Esophagus squamous epithelium (tissue), 5 donors: ENCODE measurements at regions not wholly inside any gene's neighbourhood (a gene's known extent, or its start where the extent isn't known, plus 50 kb on each side); places are given as distances from the start of the nearest gene placed in this dataset.
"Not testable (repeated sequence)": the region's sequence is repeated elsewhere in the genome, so short reads cannot be mapped to it uniquely, and the experiment has no call there.

Experiments
- DNase-seq: peaks from one replicate; lab custom pipeline; 2025; lab: John Stamatoyannopoulos, UW
- H3K27ac ChIP-seq, 4 donors: fragments of 200-600 bp; sonication (generic); one replicate each; pipeline ENCODE4 v1.5.1; 2016 to 2019; ENCODE audit warnings: mild to moderate bottlenecking in 1 of 4
- H3K27me3 ChIP-seq, 4 donors: fragments of 200-600 bp; sonication (generic); 1 replicate in 3 of 4; 2 replicates in 1 of 4; pipeline versions ENCODE4 v1.5.1 to v1.6.0; 2017 to 2021; ENCODE audit warnings: antibody characterized with exemption in 1 of 4
- H3K36me3 ChIP-seq, 3 donors: fragments of 200-600 bp; sonication (generic); one replicate each; pipeline ENCODE4 v1.5.1; 2016 to 2019
- H3K4me1 ChIP-seq, 3 donors: fragments of 200-600 bp; sonication (generic); one replicate each; pipeline ENCODE4 v1.5.1; 2017 to 2019
- H3K4me3 ChIP-seq, 4 donors: fragments of 200-600 bp; sonication (generic); 1 replicate in 3 of 4; 2 replicates in 1 of 4; pipeline ENCODE4 v1.5.1; 2016 to 2019; ENCODE audit warnings: mild to moderate bottlenecking in 2 of 4, moderate library complexity in 1 of 4
- H3K9me3 ChIP-seq, 3 donors: fragments of 200-600 bp; sonication (generic); one replicate each; pipeline ENCODE4 v1.5.1; 2016 to 2019
- CTCF ChIP-seq, 6 experiments: fragments of 450-650 bp in 4 of 6; fragments of 200-600 bp in 2 of 6; sonication (generic) in 2 of 6; IDR thresholded peaks; one replicate each; pipeline ENCODE4 v1.5.1; 2016 to 2019; ENCODE audit warnings: antibody characterized with exemption in 6 of 6, mild to moderate bottlenecking in 4 of 6, moderate library complexity in 4 of 6
- POLR2A ChIP-seq, 4 donors: fragments of 450-650 bp; IDR thresholded peaks; one replicate each; pipeline ENCODE4 v1.6.1; 2017; ENCODE audit warnings: antibody characterized with exemption in 4 of 4, mild to moderate bottlenecking in 4 of 4, moderate library complexity in 3 of 4
- WGBS, 2 donors: methylation state at CpG; one replicate each; pipeline ENCODE4 v1.1.5; 2018; 5-methylcytosine and 5-hydroxymethylcytosine counted together
- intact Hi-C: fragments of 100-400 bp; cut with DNase I; formaldehyde crosslinking; loops from one replicate; pipeline ENCODE4 v1.15.0; 2022
- donor health status: DM: yes; HTN: yes; CAD: no.

- TF ChIP-seq CTCF (IDR thresholded peaks at IDR 0.05) (no peak), POLR2A (IDR thresholded peaks at IDR 0.05) (no peak)
- 23 to 27% methylated on average over 7 of the region's 7 CpGs for WGBS, 2 donors
- DNase-seq, result no peak
- Histone ChIP-seq H3K36me3 (no peaks in the 10 kb centered on the region), H3K4me1 (no peaks in the 10 kb centered on the region), H3K9me3 (no peaks in the 10 kb centered on the region), H3K27ac (no peak overlapping the region), H3K27me3 (no peaks in the 10 kb centered on the region), H3K4me3 (no peak overlapping the region)
- intact Hi-C loops, result no loop called here
Measured at GRCh38 chr15:19973718-19974117, 567.9 kb downstream of the GOLGA6L6 start.

GRCh38 chr15:19972582-19972981 lies 569.0 kb downstream of the GOLGA6L6 start:
- H3K36me3 ChIP-seq, H3K27me3 ChIP-seq, H3K9me3 ChIP-seq, H3K4me3 ChIP-seq, H3K27ac ChIP-seq, DNase-seq, H3K4me1 ChIP-seq, intact Hi-C loops: not testable (repeated sequence)
- 59 to 88% methylated on average over 4 of the region's 4 CpGs for WGBS, 2 donors

- DNase-seq, H3K27ac ChIP-seq, H3K27me3 ChIP-seq, H3K4me3 ChIP-seq, H3K4me1 ChIP-seq, H3K36me3 ChIP-seq, H3K9me3 ChIP-seq, intact Hi-C loops: not testable (repeated sequence)
Measured at GRCh38 chr15:19965574-19965973, 576.0 kb downstream of the GOLGA6L6 start.

- H3K9me3 ChIP-seq, intact Hi-C loops, DNase-seq, H3K4me1 ChIP-seq, H3K27ac ChIP-seq, H3K36me3 ChIP-seq, H3K4me3 ChIP-seq, H3K27me3 ChIP-seq: not testable (repeated sequence)
- 8 to 40% methylated on average over 1 of the region's 1 CpG for WGBS, 2 donors
Measured at GRCh38 chr15:19964480-19964879, 577.1 kb downstream of the GOLGA6L6 start.

GRCh38 chr15:19956124-19956796 lies 585.3 kb downstream of the GOLGA6L6 start:
- TF ChIP-seq CTCF (IDR thresholded peaks at IDR 0.05) (no peak), POLR2A (IDR thresholded peaks at IDR 0.05) (no peak)
- peaks cover 0 to 4% (median 0%) of the 10 kb centered on the region in 3 donors for H3K9me3 ChIP-seq
- no peak overlapping the region for H3K27ac ChIP-seq
- no peak overlapping the region for H3K4me3 ChIP-seq
- no peak for DNase-seq
- no peaks in the 10 kb centered on the region for H3K4me1 ChIP-seq
- WGBS, 2 donors, result 60 to 80% methylated on average over 3 to 4 of the region's 4 CpGs
- intact Hi-C loops, result no loop called here
- no peaks in the 10 kb centered on the region for H3K36me3 ChIP-seq
- H3K27me3 ChIP-seq, result no peaks in the 10 kb centered on the region

GRCh38 chr15:19944261-19944888 lies 597.2 kb downstream of the GOLGA6L6 start:
- Histone ChIP-seq H3K27ac (no peak overlapping the region), H3K9me3 (peaks cover 0 to 16% (median 12%) of the 10 kb centered on the region in 3 donors), H3K4me3 (no peak overlapping the region), H3K36me3 (no peaks in the 10 kb centered on the region), H3K27me3 (peaks cover 0 to 31% (median 0%) of the 10 kb centered on the region in 4 donors), H3K4me1 (no peaks in the 10 kb centered on the region)
- intact Hi-C loops, result no loop called here
- no peak for DNase-seq
- TF ChIP-seq CTCF (IDR thresholded peaks at IDR 0.05), result no peak
- TF ChIP-seq POLR2A (IDR thresholded peaks at IDR 0.05), result no peak
- WGBS, 2 donors, result 61 to 62% methylated on average over 23 to 55 of the region's 70 CpGs
